Esophagus muscularis mucosa (tissue), 3 donors: ENCODE measurements at regions not wholly inside any gene's neighbourhood (a gene's known extent, or its start where the extent isn't known, plus 50 kb on each side); places are given as distances from the start of the nearest gene placed in this dataset.

Experiments
- POLR2A ChIP-seq: fragments of 450-650 bp; IDR thresholded peaks from one replicate; pipeline ENCODE4 v1.6.1; 2017; ENCODE audit warnings: antibody characterized with exemption, moderate library complexity, mild to moderate bottlenecking, low read depth
- POLR2AphosphoS5 ChIP-seq, 2 donors: sonication (generic); formaldehyde crosslinking; IDR thresholded peaks; one replicate each; pipeline ENCODE4 v1.6.1; 2017; ENCODE audit warnings: antibody characterized with exemption in 2 of 2
- TF ChIP-seq, protein P1 (sequence below), 3 experiments: fragments of 200-600 bp in 2 of 3; fragments of 450-650 bp in 1 of 3; sonication (generic) in 2 of 3; IDR thresholded peaks; one replicate each; pipeline ENCODE4 v1.5.1; 2017 to 2019; ENCODE audit warnings: antibody characterized with exemption in 3 of 3, mild to moderate bottlenecking in 2 of 3, moderate library complexity in 1 of 3

DNA sequence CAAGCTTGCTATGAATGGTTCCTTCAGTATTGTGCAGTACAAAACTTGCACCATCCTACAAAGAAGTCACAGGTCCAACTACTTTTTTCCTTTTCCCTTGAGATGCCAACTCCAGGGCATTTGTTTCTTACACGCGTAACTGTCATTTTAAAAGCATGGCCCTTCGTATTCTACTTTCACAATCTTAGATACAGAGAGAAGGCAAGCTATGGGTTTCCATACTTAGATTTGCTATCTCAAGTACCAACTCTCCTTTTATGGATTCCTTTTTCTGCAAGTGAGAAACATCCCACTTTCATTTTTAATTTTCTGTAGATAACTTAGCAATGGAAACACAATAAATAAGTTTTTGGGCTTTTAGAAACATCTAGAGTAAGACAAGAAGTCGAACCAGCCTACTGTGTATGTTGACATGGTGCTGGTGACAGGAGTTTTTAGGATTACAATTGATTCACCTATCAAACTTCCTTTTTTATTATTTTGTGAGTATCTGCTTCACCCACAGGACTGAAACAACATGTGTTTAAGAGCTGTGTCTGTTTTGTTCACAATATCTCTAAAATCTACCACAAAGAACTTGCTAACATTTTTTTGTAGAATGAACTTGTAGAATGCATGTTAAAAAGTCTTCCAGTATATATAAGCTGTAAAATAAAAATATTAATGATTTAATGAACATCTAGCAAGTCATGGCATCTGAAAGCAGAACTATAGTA, 124.1 kb downstream of the FAM174A start:
- TF ChIP-seq, protein P1, sequence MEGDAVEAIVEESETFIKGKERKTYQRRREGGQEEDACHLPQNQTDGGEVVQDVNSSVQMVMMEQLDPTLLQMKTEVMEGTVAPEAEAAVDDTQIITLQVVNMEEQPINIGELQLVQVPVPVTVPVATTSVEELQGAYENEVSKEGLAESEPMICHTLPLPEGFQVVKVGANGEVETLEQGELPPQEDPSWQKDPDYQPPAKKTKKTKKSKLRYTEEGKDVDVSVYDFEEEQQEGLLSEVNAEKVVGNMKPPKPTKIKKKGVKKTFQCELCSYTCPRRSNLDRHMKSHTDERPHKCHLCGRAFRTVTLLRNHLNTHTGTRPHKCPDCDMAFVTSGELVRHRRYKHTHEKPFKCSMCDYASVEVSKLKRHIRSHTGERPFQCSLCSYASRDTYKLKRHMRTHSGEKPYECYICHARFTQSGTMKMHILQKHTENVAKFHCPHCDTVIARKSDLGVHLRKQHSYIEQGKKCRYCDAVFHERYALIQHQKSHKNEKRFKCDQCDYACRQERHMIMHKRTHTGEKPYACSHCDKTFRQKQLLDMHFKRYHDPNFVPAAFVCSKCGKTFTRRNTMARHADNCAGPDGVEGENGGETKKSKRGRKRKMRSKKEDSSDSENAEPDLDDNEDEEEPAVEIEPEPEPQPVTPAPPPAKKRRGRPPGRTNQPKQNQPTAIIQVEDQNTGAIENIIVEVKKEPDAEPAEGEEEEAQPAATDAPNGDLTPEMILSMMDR (IDR thresholded peaks at IDR 0.05), result no peak
- TF ChIP-seq POLR2AphosphoS5 (IDR thresholded peaks at IDR 0.05) (no peak), POLR2A (no peak)
